ENCODE measurements at regions not wholly inside any gene's neighbourhood (a gene's known extent, or its start where the extent isn't known, plus 50 kb on each side); places are given as distances from the start of the nearest gene placed in this dataset.

GRCh38 chr3:182067423-182067822, 355.7 kb downstream of the SOX2 start:
- H3K9me3 Mint-ChIP-seq: no peaks in the 10 kb centered on the region

DNA sequence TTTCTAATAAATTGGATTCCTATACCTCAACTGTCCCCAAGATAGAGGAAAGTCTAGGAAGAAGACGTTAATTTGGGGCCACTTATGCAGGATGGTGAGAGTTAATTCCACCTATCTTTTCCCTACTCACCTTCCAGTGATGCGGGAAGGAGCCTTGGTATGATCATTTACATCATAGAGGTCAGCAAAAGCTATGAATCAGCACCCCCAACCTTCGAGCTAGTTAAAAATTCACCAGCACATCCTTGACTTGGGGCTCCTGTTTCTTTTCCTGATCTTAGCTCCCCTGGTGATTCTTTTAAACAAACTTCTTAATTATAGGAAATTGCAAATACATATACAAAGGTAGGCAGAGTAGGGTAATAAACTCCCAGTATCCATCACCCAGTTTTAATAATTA, 366.6 kb downstream of the SOX2 start:
- Mint-ChIP-seq H3K27me3 (ENCODE audit: low read depth) (no peaks in the 10 kb centered on the region), H3K27ac (no peak overlapping the region), H3K36me3 (ENCODE audit: low read depth) (no peaks in the 10 kb centered on the region), H3K4me3 (no peak overlapping the region), H3K4me1 (no peaks in the 10 kb centered on the region), H3K9me3 (no peaks in the 10 kb centered on the region)
- TF ChIP-seq CTCF (IDR thresholded peaks at IDR 0.05; ENCODE audit: unreplicated experiment in 3 of 3): no peak

More at GRCh38 chr3:182067423-182067822, 355.7 kb downstream of the SOX2 start:
- no peak for TF ChIP-seq CTCF (IDR thresholded peaks at IDR 0.05; ENCODE audit: unreplicated experiment in 3 of 3)
- no peaks in the 10 kb centered on the region for H3K36me3 Mint-ChIP-seq (ENCODE audit: low read depth)
- no peak overlapping the region for H3K4me3 Mint-ChIP-seq
- no peak overlapping the region for H3K27ac Mint-ChIP-seq
- H3K27me3 Mint-ChIP-seq (ENCODE audit: low read depth): no peaks in the 10 kb centered on the region
- no peaks in the 10 kb centered on the region for H3K4me1 Mint-ChIP-seq

DNA sequence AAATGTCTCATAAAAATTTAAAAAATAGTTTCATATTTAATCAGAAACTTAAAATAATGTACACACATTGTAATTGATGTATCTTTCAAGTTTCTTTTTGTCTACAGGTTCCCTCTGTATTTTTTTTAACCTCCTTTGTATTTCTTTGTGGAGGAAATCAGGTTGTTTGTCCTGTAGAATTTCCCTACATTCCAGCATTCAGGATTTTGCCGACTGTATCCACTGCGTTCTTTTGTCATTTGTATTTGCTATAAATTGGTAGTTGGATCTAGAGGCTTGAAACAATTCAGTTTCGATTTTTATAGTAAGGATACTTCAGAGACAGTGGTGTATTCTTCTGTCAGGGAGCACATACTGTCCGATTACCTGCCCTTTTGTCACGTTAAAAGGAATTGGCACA, 367.2 kb downstream of the SOX2 start:
- Mint-ChIP-seq H3K27ac (no peak overlapping the region), H3K9me3 (no peaks in the 10 kb centered on the region), H3K4me3 (no peak overlapping the region), H3K27me3 (ENCODE audit: low read depth) (no peaks in the 10 kb centered on the region), H3K36me3 (ENCODE audit: low read depth) (no peaks in the 10 kb centered on the region), H3K4me1 (no peaks in the 10 kb centered on the region)
- no peak for TF ChIP-seq CTCF (IDR thresholded peaks at IDR 0.05; ENCODE audit: unreplicated experiment in 3 of 3)

DNA sequence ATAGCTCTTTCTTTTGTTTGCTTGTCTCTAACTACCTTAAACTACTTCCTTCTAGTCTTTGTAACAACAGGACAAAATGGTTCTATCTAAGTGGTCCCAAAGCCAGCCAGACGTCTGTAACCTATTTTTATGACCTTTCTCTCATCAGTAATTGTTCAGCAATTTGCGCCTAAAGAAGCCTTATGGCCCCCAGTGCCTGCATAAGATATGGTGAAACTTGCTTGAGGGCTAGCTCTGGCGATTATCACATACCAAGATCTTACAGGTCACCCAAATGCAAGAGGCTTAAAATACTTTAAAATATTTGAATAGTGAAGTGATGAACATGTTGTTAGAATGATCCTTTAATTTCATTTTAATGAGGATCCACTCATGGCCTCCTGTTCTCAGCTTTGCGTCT, 369.4 kb downstream of the SOX2 start:
- no peak for TF ChIP-seq CTCF (IDR thresholded peaks at IDR 0.05; ENCODE audit: unreplicated experiment in 3 of 3)
- Mint-ChIP-seq H3K27me3 (ENCODE audit: low read depth) (no peaks in the 10 kb centered on the region), H3K27ac (no peak overlapping the region), H3K9me3 (no peaks in the 10 kb centered on the region), H3K4me1 (no peaks in the 10 kb centered on the region), H3K36me3 (ENCODE audit: low read depth) (no peaks in the 10 kb centered on the region), H3K4me3 (no peak overlapping the region)

GRCh38 chr3:182083112-182083511, 371.4 kb downstream of the SOX2 start:
- no peak for TF ChIP-seq CTCF (IDR thresholded peaks at IDR 0.05; ENCODE audit: unreplicated experiment in 3 of 3)
- no peaks in the 10 kb centered on the region for H3K36me3 Mint-ChIP-seq (ENCODE audit: low read depth)
- no peak overlapping the region for H3K4me3 Mint-ChIP-seq
- H3K27ac Mint-ChIP-seq: no peak overlapping the region
- no peaks in the 10 kb centered on the region for H3K9me3 Mint-ChIP-seq
- no peaks in the 10 kb centered on the region for H3K27me3 Mint-ChIP-seq (ENCODE audit: low read depth)
- no peaks in the 10 kb centered on the region for H3K4me1 Mint-ChIP-seq

DNA sequence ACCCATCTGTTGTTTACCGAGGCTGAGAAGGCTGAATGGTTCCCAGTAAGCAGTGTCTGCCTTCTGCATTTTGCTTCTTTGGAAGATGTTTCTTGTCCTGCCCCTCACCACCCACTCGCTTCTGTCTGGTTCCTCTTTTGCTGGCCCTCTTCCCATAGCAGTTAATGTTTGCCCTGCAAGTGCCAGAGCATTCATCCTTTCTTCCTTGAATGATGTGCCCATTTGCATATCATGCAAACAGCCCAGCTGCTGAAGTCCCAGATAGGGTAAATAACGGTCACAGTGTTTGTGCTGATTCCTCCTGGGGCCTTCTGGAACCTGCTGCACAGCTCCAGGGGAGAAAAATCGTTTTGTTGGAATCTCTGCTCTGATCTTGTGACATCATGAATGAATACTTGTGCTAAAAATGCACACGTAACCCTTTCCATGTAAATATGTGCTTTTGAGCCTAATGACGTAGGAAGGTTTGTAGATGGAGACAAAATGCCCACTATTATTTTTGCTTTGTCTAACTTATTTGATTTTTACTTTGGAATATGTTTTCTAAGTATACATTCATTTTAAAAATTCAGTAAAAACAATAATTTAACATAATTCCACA, 381.0 kb downstream of the SOX2 start:
- no peak for TF ChIP-seq CTCF (IDR thresholded peaks at IDR 0.05; ENCODE audit: unreplicated experiment in 3 of 3)
- no peaks in the 10 kb centered on the region for H3K36me3 Mint-ChIP-seq (ENCODE audit: low read depth)
- peaks cover 3% of the 10 kb centered on the region for H3K27me3 Mint-ChIP-seq (ENCODE audit: low read depth)
- no peak overlapping the region for H3K4me3 Mint-ChIP-seq
- H3K27ac Mint-ChIP-seq: no peak overlapping the region
- H3K9me3 Mint-ChIP-seq: peaks cover 3% of the 10 kb centered on the region
- H3K4me1 Mint-ChIP-seq: no peaks in the 10 kb centered on the region
